NCI-H1694 treated with DMSO at 0.1 percent for 48 hours (cell line): ENCODE measurements at regions not wholly inside any gene's neighbourhood (a gene's known extent, or its start where the extent isn't known, plus 50 kb on each side); places are given as distances from the start of the nearest gene placed in this dataset.
"Not testable (repeated sequence)": the region's sequence is repeated elsewhere in the genome, so short reads cannot be mapped to it uniquely, and the experiment has no call there.

Experiments
- DNase-seq: peaks from one replicate; lab custom pipeline; 2025; lab: John Stamatoyannopoulos, UW

- no peak for DNase-seq
These were observed 2041.6 kb downstream of the NCAM2 start for GRCh38 chr21:23039846-23040245.

GRCh38 chr21:23045955-23046354, 2047.7 kb downstream of the NCAM2 start:
- no peak for DNase-seq

GRCh38 chr21:23067672-23068071, 2069.5 kb downstream of the NCAM2 start:
- DNase-seq = no peak

GRCh38 chr21:23083242-23083641, 2085.0 kb downstream of the NCAM2 start:
- no peak for DNase-seq

GRCh38 chr21:23093259-23093658, 2095.1 kb downstream of the NCAM2 start:
- no peak for DNase-seq

GRCh38 chr21:23099185-23099584, 2101.0 kb downstream of the NCAM2 start:
- DNase-seq = no peak

GRCh38 chr21:23101111-23101510, 2102.9 kb downstream of the NCAM2 start:
- DNase-seq = no peak

- no peak for DNase-seq
These were observed 2110.3 kb downstream of the NCAM2 start for GRCh38 chr21:23108533-23108932.

GRCh38 chr21:23111070-23111600, 2112.9 kb downstream of the NCAM2 start:
- DNase-seq = no peak

GRCh38 chr21:23119491-23119890, 2121.3 kb downstream of the NCAM2 start:
- no peak for DNase-seq

- no peak for DNase-seq
These were observed 2129.8 kb downstream of the NCAM2 start for GRCh38 chr21:23127973-23128372.

GRCh38 chr21:23130308-23130707, 2132.1 kb downstream of the NCAM2 start:
- DNase-seq = no peak

- no peak for DNase-seq
These were observed 2133.0 kb downstream of the NCAM2 start for GRCh38 chr21:23131177-23131576.

GRCh38 chr21:23138797-23139196, 2140.6 kb downstream of the NCAM2 start:
- DNase-seq = no peak

- peak; percentile 41 for DNase-seq
These were observed 2153.9 kb downstream of the NCAM2 start for GRCh38 chr21:23152130-23152529.

- DNase-seq = not testable (repeated sequence)
These were observed 2155.6 kb downstream of the NCAM2 start for GRCh38 chr21:23153842-23154241.

GRCh38 chr21:23155281-23155680, 2157.1 kb downstream of the NCAM2 start:
- no peak for DNase-seq

- peak; percentile 31 for DNase-seq
These were observed 2162.7 kb downstream of the NCAM2 start for GRCh38 chr21:23160914-23161313.

GRCh38 chr21:23162198-23162946, 2164.2 kb downstream of the NCAM2 start:
- DNase-seq = no peak
